Skeletal muscle tissue (tissue), 3 donors: ENCODE measurements at regions not wholly inside any gene's neighbourhood (a gene's known extent, or its start where the extent isn't known, plus 50 kb on each side); places are given as distances from the start of the nearest gene placed in this dataset.
A peak's percentile ranks its signal among the peaks of the same experiment; 100 is the strongest.

Source experiments
- H3K27ac ChIP-seq: one replicate; pipeline ENCODE4 v1.7.0; 2013; ENCODE audit warnings: mild to moderate bottlenecking, low read depth, low read length, inconsistent platforms
- H3K27me3 ChIP-seq, 3 donors: one replicate each; pipeline ENCODE4 v1.7.0; 2013; ENCODE audit warnings: low read length in 3 of 3; ENCODE audit not compliant: control insufficient read depth in 3 of 3, insufficient read depth in 3 of 3
- H3K36me3 ChIP-seq, 3 donors: one replicate each; pipeline ENCODE4 v1.7.0; 2013; ENCODE audit warnings: low read length in 3 of 3; ENCODE audit not compliant: control insufficient read depth in 3 of 3, insufficient read depth in 3 of 3
- H3K4me1 ChIP-seq, 3 donors: one replicate each; pipeline ENCODE4 v1.7.0; 2013; ENCODE audit warnings: low read length in 3 of 3, mild to moderate bottlenecking in 3 of 3; ENCODE audit not compliant: control insufficient read depth in 3 of 3, insufficient read depth in 3 of 3
- H3K4me3 ChIP-seq, 3 donors: one replicate each; pipeline ENCODE4 v1.7.0; 2013; ENCODE audit warnings: low read length in 3 of 3
- H3K9ac ChIP-seq, 3 donors: one replicate each; pipeline ENCODE4 v1.7.0; 2013; ENCODE audit warnings: low read length in 3 of 3, mild to moderate bottlenecking in 3 of 3, moderate library complexity in 2 of 3, low read depth in 1 of 3
- H3K9me3 ChIP-seq, 3 donors: one replicate each; pipeline ENCODE4 v1.7.0; 2013; ENCODE audit warnings: low read length in 3 of 3; ENCODE audit not compliant: control insufficient read depth in 3 of 3
- donor health status: Osteomylitis.

DNA sequence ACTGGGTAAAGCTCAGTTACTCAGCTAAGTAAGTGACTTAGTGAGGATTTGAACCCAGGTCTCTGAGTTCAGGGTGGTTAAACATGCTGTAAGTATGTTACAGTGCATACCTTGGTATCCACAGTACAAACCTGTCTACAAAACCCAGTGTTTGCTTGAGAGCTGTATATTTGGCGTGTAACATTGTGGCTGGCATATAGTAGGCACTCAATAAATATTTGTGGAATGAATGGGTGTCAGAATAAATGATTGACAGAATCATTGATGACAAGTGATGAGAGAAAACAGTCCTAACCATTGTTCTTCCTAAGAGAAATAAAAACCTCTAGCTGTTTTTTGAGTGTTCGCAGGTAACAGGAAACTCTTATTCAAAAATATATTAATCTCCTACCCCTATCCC is 79.7 kb upstream of the BCOR start:
- Histone ChIP-seq H3K4me3 (peak overlapping the region; percentile 44 to 51 (median 47)), H3K4me1 (peaks cover 3 to 25% (median 25%) of the 10 kb centered on the region in 3 donors), H3K27ac (peak overlapping the region; percentile 85), H3K27me3 (peaks cover 0 to 35% (median 0%) of the 10 kb centered on the region in 3 donors), H3K9me3 (no peaks in the 10 kb centered on the region), H3K9ac (peak overlapping the region in 1 of 3 donors; percentile 62), H3K36me3 (no peaks in the 10 kb centered on the region)

DNA sequence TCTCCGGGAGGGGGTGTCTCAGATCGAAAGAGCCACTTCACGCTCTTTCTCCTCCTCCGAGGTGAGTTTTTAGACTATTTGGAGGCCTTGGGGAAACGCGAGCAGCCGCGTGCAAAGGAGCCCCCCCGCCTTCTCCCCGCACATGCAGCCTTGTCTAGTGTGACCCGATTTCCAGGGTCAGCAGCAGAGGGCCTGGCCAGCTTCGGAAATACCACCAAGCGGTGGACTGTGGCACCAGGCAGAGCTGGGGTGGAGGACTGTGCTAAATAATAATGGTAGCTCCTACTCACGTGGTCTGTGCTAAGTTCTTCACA is 79.3 kb upstream of the BCOR start:
- H3K9ac ChIP-seq = peak overlapping the region in 2 of 3 donors; percentile 43 to 62
- H3K4me3 ChIP-seq = peak overlapping the region; percentile 44 to 51 (median 47)
- peak overlapping the region; percentile 85 for H3K27ac ChIP-seq
- H3K9me3 ChIP-seq = no peaks in the 10 kb centered on the region
- H3K27me3 ChIP-seq = peaks cover 0 to 36% (median 0%) of the 10 kb centered on the region in 3 donors
- no peaks in the 10 kb centered on the region for H3K36me3 ChIP-seq
- peaks cover 3 to 25% (median 25%) of the 10 kb centered on the region in 3 donors for H3K4me1 ChIP-seq

DNA sequence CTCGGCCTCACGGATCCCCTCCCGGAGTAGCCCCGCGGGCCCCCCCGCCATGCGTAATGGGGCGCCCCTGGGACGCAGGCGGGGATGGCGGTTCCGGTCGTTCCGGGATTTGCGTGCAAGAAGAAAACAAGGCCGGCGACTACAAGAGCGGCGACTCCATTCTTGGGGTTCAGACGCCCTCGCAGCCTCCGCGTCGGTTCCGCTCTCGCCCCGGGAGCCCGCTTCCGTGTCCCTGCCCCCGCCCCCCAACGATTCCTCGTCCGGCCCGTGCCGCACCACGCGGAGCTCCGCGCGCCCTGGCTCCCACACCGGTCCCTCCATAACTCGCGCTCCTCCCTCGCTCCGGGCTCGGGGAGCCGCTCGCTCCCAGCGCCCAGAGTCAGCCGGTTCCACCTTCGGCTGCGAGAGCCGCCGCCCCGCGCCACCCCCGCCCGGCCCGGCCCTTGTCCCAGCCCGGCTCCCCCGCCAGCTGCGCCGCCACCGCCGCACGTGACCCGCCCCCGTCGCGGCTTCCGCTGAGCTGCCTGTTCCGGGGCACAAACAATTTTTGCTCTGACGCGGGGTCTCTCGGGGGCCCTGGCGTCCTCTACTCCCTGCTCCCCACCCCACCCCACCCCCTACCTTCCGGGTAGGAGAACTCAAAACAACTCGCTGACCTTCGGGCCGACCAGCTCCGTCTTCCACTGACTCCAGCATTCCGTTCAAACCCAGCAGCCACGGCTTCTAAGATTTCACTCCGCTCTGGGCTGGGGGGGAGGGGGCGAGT is 78.8 kb upstream of the BCOR start:
- H3K9ac ChIP-seq = peak overlapping the region; percentile 68 to 85 (median 76)
- no peaks in the 10 kb centered on the region for H3K9me3 ChIP-seq
- H3K4me1 ChIP-seq = peaks cover 3 to 27% (median 25%) of the 10 kb centered on the region in 3 donors
- H3K36me3 ChIP-seq = no peaks in the 10 kb centered on the region
- H3K27me3 ChIP-seq = peaks cover 0 to 42% (median 0%) of the 10 kb centered on the region in 3 donors
- peak overlapping the region; percentile 85 for H3K27ac ChIP-seq
- peak overlapping the region; percentile 68 to 77 (median 73) for H3K4me3 ChIP-seq

DNA sequence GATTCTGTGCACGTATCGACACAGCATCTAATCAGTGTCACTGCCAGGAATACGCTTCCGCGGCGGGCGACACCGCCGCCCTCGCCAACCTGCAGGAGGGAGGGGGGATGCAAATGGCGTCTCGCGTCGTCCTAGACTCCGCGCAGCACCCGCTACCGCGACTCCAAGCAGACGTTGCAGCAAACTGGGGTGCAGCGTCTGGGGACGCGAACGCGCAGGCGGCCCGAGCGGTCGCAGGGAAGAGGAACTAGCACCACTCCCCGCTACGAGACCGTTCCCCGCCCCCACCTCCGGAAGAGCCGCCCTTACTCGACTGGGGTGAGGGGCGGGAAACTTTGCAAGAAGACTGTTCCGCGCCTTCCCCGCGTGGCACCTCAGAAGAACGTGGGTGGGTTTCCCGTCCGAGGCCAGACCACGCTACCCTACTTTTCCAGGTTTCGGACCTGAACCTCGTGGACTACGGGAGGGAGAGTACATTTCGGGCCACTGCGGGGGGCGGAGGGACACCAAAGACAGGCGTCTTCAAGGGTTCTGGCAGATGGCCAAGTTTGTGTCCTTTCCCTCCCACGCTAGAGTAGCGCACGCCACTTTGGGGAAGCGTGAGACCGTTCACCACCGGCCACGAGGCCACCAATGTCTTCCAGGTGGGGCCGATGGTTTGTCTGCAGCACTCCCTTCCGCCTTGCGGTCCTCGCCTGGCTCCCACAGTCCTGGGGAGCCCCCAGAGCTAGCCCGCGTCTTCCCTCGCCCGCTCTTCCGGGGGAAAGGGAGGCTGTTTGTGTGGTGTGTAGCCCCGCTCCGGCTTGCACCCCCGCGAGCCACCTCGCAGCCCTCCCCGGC is 78.0 kb upstream of the BCOR start:
- H3K36me3 ChIP-seq = no peaks in the 10 kb centered on the region
- peaks cover 0 to 48% (median 0%) of the 10 kb centered on the region in 3 donors for H3K27me3 ChIP-seq
- no peaks in the 10 kb centered on the region for H3K9me3 ChIP-seq
- H3K4me1 ChIP-seq = peaks cover 3 to 31% (median 25%) of the 10 kb centered on the region in 3 donors
- H3K27ac ChIP-seq = peak overlapping the region; percentile 85
- H3K9ac ChIP-seq = peak overlapping the region; percentile 68 to 85 (median 76)
- peak overlapping the region; percentile 68 to 77 (median 73) for H3K4me3 ChIP-seq

DNA sequence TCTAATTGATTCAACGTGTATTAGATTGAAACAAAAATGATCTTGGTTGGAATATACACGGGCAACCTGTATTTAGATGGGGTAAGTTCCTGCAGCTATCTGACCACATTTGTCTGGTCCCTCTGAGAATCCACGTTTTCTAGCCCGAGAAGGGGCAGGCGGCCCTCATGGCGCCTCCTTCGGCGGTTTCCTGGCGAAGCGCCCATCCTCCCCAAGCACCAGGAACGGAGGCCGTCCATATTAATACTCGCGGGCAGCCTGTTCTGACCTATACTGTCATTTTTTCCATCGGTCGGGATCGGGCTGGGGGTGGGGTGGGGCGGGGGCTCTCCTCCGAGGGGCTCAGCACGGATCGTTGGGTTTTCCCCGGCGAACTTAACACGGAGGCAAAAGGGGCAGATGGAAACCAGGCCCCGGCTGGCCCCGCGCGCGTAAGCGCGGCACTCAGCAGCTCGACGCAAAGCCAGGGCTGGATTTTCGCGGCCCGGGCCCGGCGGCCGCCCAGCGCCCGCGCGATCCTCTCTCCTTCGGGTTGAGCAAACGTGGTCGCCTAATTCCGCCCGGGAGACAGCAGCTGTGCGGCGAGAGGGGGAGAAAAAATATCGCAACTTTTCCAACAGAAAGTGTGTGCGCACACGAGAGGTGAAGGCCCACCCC is 77.2 kb upstream of the BCOR start:
- H3K36me3 ChIP-seq = no peaks in the 10 kb centered on the region
- H3K4me1 ChIP-seq = peaks cover 3 to 31% (median 26%) of the 10 kb centered on the region in 3 donors
- H3K9ac ChIP-seq = peak overlapping the region; percentile 68 to 85 (median 76)
- H3K27me3 ChIP-seq = peaks cover 0 to 51% (median 0%) of the 10 kb centered on the region in 3 donors
- peak overlapping the region; percentile 68 to 77 (median 73) for H3K4me3 ChIP-seq
- H3K9me3 ChIP-seq = no peaks in the 10 kb centered on the region
- H3K27ac ChIP-seq = peak overlapping the region; percentile 85

DNA sequence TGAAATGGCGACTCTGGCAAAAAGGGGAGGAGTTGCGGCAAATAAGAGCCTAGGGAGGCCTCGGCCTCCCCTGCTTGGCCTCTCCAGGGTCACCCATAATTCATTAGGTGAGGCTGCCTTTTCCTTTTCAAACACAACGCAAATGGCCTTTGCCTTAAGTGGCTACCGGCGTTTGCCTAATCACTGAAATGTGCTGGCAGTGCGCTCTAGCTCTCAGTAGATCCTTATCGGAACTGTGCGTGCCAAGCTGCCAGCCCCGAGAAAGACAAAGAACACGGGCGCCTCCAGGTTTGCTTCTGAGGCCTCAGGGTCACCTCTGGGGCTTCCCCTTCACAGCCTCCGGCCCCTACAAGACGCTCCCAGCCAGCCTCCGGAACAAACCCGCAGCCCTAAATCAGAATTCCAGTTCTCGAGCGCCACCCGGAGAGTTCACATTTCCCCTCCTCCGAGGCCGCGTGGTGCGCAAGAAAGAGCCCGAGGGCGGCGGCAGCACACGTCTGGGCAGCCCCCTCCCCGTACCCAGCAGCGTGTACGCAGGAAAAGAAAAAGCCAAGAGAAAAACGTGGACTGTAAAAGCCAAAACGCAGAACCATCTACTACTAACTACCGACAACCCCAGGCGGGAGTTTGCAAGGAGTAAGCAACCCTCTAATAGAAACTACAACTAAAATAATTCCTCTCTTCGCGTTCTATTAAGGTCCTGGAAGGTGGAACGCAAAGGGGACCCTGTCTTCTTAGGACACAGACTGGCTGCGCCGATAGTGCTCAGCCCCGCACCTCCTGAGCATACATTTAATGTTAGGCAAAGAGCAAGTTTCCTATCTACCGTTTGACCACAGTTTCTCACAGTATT is 76.5 kb upstream of the BCOR start:
- Histone ChIP-seq H3K27me3 (peaks cover 0 to 51% (median 0%) of the 10 kb centered on the region in 3 donors), H3K4me1 (peaks cover 3 to 31% (median 26%) of the 10 kb centered on the region in 3 donors), H3K36me3 (no peaks in the 10 kb centered on the region), H3K27ac (peak overlapping the region; percentile 85), H3K4me3 (peak overlapping the region; percentile 22 to 63 (median 41)), H3K9ac (peak overlapping the region; percentile 2 to 85 (median 19)), H3K9me3 (no peaks in the 10 kb centered on the region)

DNA sequence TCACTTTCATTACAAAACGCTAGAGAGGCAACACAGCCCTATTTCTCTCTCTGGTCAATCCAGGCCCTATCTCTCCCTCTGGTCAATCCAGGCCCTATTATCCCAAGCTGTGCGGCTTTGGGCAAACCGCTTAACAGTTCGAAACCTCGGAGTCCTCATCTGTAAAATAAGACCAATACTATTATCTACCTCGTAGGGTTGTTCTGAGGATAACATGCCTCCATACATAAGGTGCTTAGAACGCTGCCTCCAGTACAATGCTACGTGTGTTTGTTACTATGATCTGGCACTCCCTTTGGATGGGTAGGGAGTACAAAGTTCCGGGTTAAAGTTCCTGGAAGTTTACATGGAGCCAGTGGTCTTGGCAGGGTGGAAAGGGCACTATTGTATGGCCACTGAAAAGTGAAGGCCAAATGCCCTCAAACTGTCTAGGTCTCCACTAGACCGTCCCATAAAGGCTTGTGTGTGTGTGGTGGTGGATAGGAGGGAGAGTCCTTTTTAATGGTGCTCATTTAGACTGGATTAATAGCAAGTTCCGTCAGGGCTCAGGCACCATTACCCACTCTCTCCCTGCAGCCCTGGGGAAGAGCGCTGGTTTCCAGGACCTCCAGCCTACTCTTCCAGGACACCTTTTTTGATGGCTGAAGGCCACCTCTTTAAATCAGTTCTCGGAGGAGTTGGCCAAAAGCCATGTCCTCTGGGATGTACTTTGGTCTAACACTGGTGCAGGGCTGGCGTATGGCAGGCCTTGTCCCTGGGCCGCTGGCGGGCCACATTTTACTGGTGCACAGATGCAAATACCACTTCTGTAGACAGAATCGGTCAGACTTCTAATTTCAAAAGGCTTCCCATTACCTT is 75.6 kb upstream of the BCOR start:
- Histone ChIP-seq H3K4me1 (peaks cover 3 to 31% (median 26%) of the 10 kb centered on the region in 3 donors), H3K36me3 (no peaks in the 10 kb centered on the region), H3K27me3 (peaks cover 0 to 53% (median 0%) of the 10 kb centered on the region in 3 donors), H3K9ac (peak overlapping the region; percentile 1 to 81 (median 61)), H3K9me3 (no peaks in the 10 kb centered on the region), H3K27ac (peak overlapping the region; percentile 85), H3K4me3 (peak overlapping the region in 1 of 3 donors; percentile 65)

DNA sequence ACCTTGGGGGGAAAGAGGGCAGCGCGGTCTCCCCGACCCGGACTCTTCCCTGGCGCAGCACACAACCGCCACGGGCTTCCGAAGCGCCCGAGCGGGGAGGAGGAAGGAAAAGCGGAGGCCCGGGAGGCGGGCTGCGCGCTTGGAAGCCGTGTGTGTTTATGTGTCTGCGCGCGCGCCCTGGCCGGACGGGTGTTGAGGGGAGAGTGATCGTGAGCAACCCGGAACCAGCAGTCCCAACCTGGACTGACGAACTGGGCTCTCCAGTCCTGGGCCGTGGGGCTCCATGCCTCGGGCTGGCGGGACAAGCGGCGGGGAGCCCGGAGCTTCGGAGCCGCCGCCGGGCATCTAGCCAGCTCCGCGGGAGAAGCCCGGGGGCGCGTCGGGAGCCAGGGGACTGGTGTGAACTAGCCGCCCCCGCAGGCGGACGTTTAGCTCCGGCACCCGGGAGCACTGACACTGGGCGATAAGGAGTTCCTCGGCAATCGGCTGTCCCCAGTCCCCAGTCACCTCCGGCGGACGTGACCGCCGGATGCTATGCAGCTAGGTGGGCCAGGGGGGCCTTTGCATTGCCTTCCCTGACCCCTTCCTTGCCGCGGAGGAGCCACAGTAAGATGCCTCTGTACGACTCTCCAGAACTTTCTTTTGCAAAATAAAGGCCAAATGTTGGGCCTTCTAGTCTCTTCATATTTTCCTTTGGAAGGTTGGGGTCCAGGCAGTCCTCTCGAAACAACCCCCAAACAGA is 74.8 kb upstream of the BCOR start:
- Histone ChIP-seq H3K9ac (peak overlapping the region; percentile 61 to 81 (median 68)), H3K36me3 (no peaks in the 10 kb centered on the region), H3K27ac (peak overlapping the region; percentile 72), H3K4me3 (peak overlapping the region; percentile 65 to 70 (median 65)), H3K27me3 (peaks cover 0 to 56% (median 0%) of the 10 kb centered on the region in 3 donors), H3K4me1 (peaks cover 5 to 39% (median 26%) of the 10 kb centered on the region in 3 donors), H3K9me3 (no peaks in the 10 kb centered on the region)
